HG02840 (cell line): ENCODE measurements at regions not wholly inside any gene's neighbourhood (a gene's known extent, or its start where the extent isn't known, plus 50 kb on each side); places are given as distances from the start of the nearest gene placed in this dataset.
"Not testable (repeated sequence)": the region's sequence is repeated elsewhere in the genome, so short reads cannot be mapped to it uniquely, and the experiment has no call there.

Source experiments
- ATAC-seq: cut with Tn5 transposase; IDR thresholded peaks from one replicate; pipeline ENCODE4 v1.9.1; 2021; ENCODE audit warnings: mild to moderate bottlenecking, moderate library complexity, moderate number of reproducible peaks; ENCODE audit not compliant: unreplicated experiment, low FRiP score

GRCh38 chr12:84165998-84166571 is 746.5 kb downstream of the SLC6A15 start:
- ATAC-seq = no peak

DNA sequence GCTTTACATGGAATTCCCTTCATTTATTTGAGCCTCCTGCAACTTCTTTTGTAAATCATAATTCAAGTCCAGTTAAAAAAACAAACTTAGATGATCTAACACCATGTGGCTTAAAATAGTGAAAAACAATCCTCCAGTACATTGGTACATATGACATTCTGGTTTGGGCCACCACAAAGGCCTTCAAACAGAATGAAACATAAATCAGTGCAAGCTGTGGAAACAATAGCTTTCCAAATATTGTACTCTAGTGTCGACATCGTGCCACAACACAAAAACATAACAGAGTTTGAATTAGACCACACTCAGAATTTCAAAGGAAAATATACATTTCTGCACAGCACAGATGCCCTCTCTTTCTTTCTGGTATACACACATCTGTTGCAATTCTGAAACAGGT is 751.3 kb downstream of the SLC6A15 start:
- ATAC-seq = no peak

DNA sequence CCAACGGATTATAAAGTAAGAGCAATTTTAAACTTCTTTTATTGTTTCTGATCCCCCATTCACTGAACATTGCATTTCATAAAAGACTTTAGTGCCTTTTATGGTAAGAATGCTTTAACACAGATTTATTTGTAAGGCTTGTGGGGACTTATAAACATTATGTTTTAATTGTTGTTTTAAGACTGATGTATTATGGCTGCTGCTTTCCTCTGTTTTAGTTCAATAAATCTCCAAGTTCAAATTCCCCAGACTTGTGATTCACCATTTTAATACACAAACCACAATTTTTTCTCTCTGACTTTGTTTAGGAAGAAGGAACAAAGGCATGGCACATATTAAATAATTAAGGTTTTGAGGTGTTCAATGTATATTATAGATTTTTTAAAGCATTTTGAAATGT is 753.3 kb downstream of the SLC6A15 start:
- no peak for ATAC-seq

GRCh38 chr12:84157170-84157569 is 755.4 kb downstream of the SLC6A15 start:
- ATAC-seq = no peak

- not testable (repeated sequence) for ATAC-seq
Measured at GRCh38 chr12:84154991-84155930, 757.3 kb downstream of the SLC6A15 start.

GRCh38 chr12:84154439-84154990 is 758.1 kb downstream of the SLC6A15 start:
- ATAC-seq = not testable (repeated sequence)

DNA sequence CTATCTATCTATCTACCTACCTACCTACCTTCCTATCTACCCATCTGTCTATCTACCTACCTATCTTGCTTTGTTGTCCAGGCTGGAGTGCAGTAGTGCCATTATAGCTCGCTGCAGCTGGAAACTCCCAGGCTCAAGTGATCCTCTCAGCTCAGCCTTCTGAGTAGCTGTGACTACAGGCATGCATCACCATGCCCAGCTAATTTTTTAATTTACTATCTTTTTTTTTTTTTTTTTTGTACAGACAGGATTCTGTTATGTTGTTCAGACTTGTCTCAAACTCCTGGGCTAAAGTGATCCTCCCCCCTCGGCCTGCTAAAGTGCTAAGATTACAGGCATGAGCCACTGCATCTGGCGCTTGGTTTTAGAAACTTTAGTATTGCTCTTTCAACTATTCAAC is 762.4 kb downstream of the SLC6A15 start:
- no peak for ATAC-seq

DNA sequence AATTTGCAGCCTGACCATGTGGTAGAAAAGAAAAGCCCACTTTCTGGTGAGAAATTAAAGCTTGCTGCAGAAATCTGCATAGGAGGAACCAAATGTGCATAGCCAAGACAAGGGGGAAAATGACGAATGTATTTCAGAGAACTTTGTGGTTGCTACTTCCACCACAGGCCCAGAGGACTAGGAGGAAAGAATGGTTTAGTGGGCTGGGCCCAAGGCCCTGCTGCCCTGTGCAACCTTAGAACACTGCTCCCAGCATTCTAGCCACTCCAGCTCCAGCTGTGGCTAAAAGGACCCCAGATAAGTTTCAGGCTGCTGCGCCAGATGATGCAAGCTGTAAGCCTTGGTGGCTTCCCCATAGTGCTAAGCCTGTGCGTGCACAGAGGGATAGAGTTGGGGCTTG is 764.3 kb downstream of the SLC6A15 start:
- no peak for ATAC-seq

- ATAC-seq = no peak
Measured at GRCh38 chr12:84136862-84137367, 775.7 kb downstream of the SLC6A15 start.

DNA sequence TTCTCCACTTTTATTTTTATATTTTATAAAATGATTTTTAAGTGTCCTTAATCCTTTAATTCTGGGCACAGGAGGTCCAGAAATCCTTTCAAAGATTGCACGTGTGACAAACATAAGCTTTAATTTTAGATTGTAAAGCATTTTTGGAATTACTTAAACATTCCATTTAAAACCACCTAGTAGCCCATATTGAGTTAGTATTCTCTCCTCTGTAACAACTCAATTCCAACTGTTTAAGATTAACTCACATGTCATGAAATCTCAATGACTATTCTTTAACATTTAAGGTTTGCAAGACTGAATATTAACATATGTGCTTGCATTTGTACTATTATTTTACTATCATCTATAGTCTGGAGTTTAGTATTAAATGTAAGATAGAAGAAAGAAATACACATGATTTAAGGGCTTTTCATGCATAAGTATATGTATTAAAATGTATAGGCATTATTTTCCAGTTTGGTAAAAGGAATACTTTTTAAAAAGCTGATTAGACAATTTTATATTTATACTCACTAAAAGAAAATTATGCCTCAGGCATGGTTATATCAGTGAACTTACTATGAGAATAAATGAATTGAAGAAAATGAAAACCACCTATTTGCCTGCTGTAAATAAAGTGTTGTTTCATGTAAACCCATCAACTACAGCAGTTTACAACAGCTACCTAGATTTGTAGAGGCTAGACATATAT is 776.9 kb downstream of the SLC6A15 start:
- ATAC-seq = no peak

- ATAC-seq = no peak
Measured at GRCh38 chr12:84134797-84135366, 777.7 kb downstream of the SLC6A15 start.

DNA sequence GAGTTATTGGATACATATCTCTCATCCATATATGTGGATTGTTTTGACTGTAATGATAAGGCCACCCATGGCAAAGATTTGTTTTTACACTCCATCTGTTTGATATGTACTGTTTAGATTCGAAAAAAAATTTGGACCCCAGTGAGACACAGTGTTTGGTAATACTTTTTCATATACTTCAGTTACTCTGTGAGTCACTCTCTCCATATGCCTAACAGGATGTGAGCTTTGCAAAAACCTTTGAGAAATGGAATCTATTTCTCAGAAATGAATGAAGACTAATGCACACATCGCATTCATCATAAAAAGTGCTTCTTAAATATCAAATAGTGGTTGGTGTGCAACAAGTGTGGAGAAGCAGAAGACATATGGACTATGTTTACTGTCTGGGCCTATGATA is 781.5 kb downstream of the SLC6A15 start:
- no peak for ATAC-seq

GRCh38 chr12:84128117-84128991 is 784.2 kb downstream of the SLC6A15 start:
- ATAC-seq = no peak

DNA sequence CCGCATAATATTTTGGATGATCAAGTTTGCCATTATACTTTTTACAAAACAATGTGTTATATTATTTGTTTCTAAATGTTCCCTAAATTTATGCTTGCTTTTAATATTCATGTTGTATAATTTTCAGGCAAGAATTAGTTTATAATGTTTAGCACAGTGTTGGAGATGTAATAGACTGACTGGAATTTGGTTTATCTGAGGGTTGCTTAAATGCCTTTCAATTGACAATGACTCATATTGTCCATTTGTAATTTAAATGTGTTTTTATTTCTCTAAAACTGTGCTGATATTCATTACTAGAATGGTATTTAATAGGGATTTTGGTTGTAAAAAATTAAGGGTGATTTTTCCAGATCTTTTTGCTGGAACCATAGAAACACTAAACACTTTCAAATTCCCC is 788.4 kb downstream of the SLC6A15 start:
- ATAC-seq = no peak

- ATAC-seq = no peak
Measured at GRCh38 chr12:84117190-84117589, 795.4 kb downstream of the SLC6A15 start.

GRCh38 chr12:84113666-84114065 is 798.9 kb downstream of the SLC6A15 start:
- ATAC-seq = no peak

DNA sequence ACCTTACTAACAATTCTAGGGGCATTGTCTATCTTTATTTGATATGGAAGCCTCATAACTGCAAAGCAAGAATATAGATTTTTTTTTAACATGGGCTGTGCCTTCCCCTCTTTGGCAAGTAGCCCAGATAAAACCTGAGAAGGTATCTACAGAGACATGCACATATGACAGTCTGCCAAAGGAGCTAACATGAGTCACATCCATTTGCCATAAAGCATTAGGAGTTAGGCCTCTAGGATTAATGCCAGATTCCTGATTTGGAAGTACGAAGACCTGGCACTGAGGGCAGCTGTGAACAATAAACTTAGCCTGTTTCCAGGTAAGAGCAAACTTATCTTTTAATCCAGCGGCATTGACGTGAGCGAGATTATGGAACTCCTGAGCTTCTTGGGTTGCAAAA is 808.7 kb downstream of the SLC6A15 start:
- not testable (repeated sequence) for ATAC-seq

- ATAC-seq = not testable (repeated sequence)
Measured at GRCh38 chr12:84101963-84102362, 810.6 kb downstream of the SLC6A15 start.

DNA sequence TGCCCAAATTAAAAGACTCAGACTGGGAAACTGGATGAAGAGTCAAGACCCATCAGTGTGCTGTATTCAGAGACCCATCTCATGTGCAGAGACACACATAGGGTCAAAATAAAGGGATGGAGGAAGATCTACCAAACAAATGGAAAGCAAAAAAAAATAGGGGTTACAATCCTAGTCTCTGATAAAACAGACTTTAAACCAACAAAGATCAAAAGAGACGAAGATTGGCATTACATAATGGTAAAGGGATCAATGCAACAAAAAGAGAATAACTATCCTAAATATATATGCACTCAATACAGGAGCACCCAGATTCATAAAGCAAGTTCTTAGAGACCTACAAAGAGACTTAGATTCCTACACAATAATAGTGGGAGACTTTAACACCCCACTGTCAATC is 813.0 kb downstream of the SLC6A15 start:
- not testable (repeated sequence) for ATAC-seq
